DND-41 (cell line): ENCODE measurements at regions not wholly inside any gene's neighbourhood (a gene's known extent, or its start where the extent isn't known, plus 50 kb on each side); places are given as distances from the start of the nearest gene placed in this dataset.
"Not testable (repeated sequence)": the region's sequence is repeated elsewhere in the genome, so short reads cannot be mapped to it uniquely, and the experiment has no call there.

ENCODE experiments used
- CTCF ChIP-seq: IDR thresholded peaks from 2 replicates; pipeline ENCODE4 v1.5.1; 2012; ENCODE audit warnings: borderline replicate concordance, low read length, moderate library complexity, mild to moderate bottlenecking; ENCODE audit not compliant: poor library complexity, severe bottlenecking; ENCODE audit errors: extremely low read depth
- EZH2 ChIP-seq: IDR thresholded peaks from 3 replicates; pipeline ENCODE4 v1.6.1; 2012; ENCODE audit warnings: borderline replicate concordance, low read depth, mild to moderate bottlenecking, moderate library complexity, low read length, inconsistent platforms; ENCODE audit not compliant: severe bottlenecking

GRCh38 chr2:242045596-242046144, 176.1 kb downstream of the RTP5 start:
- not testable (repeated sequence) for TF ChIP-seq CTCF, EZH2
